ENCODE measurements at regions not wholly inside any gene's neighbourhood (a gene's known extent, or its start where the extent isn't known, plus 50 kb on each side); places are given as distances from the start of the nearest gene placed in this dataset.
A peak's percentile ranks its signal among the peaks of the same experiment; 100 is the strongest.

DNA sequence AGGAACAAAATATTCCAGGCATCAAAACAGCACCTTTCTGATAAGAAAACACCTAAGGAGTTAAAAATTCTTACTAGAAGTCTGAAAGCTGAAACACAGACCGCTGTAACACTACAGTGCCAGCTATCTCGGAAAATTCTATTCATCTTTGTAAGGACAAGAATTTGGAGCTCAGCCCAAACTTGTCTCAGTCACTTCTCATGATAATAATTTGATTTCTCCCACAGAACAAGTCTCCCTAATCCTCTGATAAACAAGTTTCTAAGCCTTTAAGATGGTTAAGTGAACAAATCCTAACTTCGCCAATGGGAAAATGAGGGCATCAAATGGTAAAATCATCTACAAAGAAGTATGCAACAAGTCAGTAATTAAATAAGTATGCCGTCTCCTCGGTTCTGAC, 59.9 kb downstream of the SIPA1L2 start:
- Histone ChIP-seq H4K8ac (ENCODE audit: low read depth in 2 of 2, low read length in 2 of 2) (no peak overlapping the region), H2BK20ac (ENCODE audit: low read depth, low read length) (no peak overlapping the region), H3K4ac (ENCODE audit: low read depth, low read length) (no peak overlapping the region), H2BK5ac (ENCODE audit: low read depth, low read length, poor library complexity, severe bottlenecking) (no peak overlapping the region), H2BK15ac (ENCODE audit: low read depth, low read length) (no peak overlapping the region), H3K9me1 (ENCODE audit: insufficient read depth, low read length) (peaks cover 3% of the 10 kb centered on the region; the same call in 1 of the 2 replicates), H3K36me3 (ENCODE audit: control insufficient read depth, insufficient read depth, low read length) (peaks cover 1% of the 10 kb centered on the region; the same call in 1 of the 2 replicates), H3K4me1 (ENCODE audit: control insufficient read depth, insufficient read depth, low read length) (peaks cover 4% of the 10 kb centered on the region), H3K23ac (ENCODE audit: low read depth, low read length) (no peak overlapping the region), H3K14ac (replicated peaks; ENCODE audit: low read depth, low read length) (no peak overlapping the region), H2AK5ac (ENCODE audit: low read depth, low read length) (no peak overlapping the region), H3K27me3 (ENCODE audit: control insufficient read depth, insufficient read depth, low read length) (no peaks in the 10 kb centered on the region), H3K79me1 (ENCODE audit: low read depth in 1 of 2, low read length in 2 of 2) (peaks cover 0 to 22% of the 10 kb centered on the region in 2 experiments; a peak in 1 of 4 replicates), H3K18ac (ENCODE audit: low read depth, low read length) (no peak overlapping the region), H3K9me3 (ENCODE audit: control insufficient read depth, insufficient read depth, low read length) (no peaks in the 10 kb centered on the region), H2AK9ac (replicated peaks; ENCODE audit: low read depth, low read length, poor library complexity) (no peak overlapping the region), H3K27ac (ENCODE audit: insufficient read depth, low read length) (no peak overlapping the region), H3K4me3 (ENCODE audit: insufficient read depth, low read depth, low read length) (no peak overlapping the region), H3K56ac (ENCODE audit: extremely low read depth, insufficient read depth, low read length) (no peak overlapping the region), H2BK120ac (ENCODE audit: low read depth, low read length) (no peak overlapping the region), H4K91ac (ENCODE audit: insufficient read depth, low read depth, low read length) (no peak overlapping the region), H4K20me1 (ENCODE audit: insufficient read depth, low read length) (no peaks in the 10 kb centered on the region), H2AFZ (replicated peaks; ENCODE audit: low read length, poor library complexity) (no peak overlapping the region), H3K9ac (ENCODE audit: low read depth, low read length) (no peak overlapping the region), H4K5ac (ENCODE audit: low read depth, low read length) (no peak overlapping the region), H3K4me2 (ENCODE audit: low read depth, low read length) (no peak overlapping the region)
- intact Hi-C loops (cut with micrococcal nuclease), result no loop called here
- dilution Hi-C loops (cut with HindIII; ENCODE audit: low sequenced_read_pairs, unreplicated experiment), result no loop called here
- BruUV-seq (replicated peaks), result no TSS peak
- CTCF ChIA-PET, result interaction anchor here (1.2 kb wide), 1 partner anchor 21 kb away, joined by 3 read pairs; no protein-coding TSS in a partner anchor
- no peak for TF ChIP-seq MXI1 (IDR thresholded peaks at IDR 0.05; ENCODE audit: borderline replicate concordance, low read depth, low read length)
- TF ChIP-seq BHLHE40 (IDR thresholded peaks at IDR 0.05; ENCODE audit: low read depth, low read length), result no peak
- TF ChIP-seq MAZ (IDR thresholded peaks at IDR 0.05; ENCODE audit: borderline replicate concordance, low read depth, low read length), result no peak
- TF ChIP-seq SMC3 (IDR thresholded peaks at IDR 0.05; ENCODE audit: low read depth, low read length), result no peak
- TF ChIP-seq USF2 (IDR thresholded peaks at IDR 0.05; ENCODE audit: low read depth, low read length), result no peak
- no peak for TF ChIP-seq CEBPB (IDR thresholded peaks at IDR 0.05; ENCODE audit: low read depth, low read length)
- no peak for TF ChIP-seq MAFK (IDR thresholded peaks at IDR 0.05; ENCODE audit: low read depth, low read length)
- no peak for TF ChIP-seq CHD1 (IDR thresholded peaks at IDR 0.05; ENCODE audit: low read depth, low read length)
- TF ChIP-seq FOS (IDR thresholded peaks at IDR 0.05; ENCODE audit: low read depth, low read length), result no peak
- TF ChIP-seq RCOR1 (IDR thresholded peaks at IDR 0.05; ENCODE audit: insufficient replicate concordance, low read length), result no peak
- TF ChIP-seq, protein P1, sequence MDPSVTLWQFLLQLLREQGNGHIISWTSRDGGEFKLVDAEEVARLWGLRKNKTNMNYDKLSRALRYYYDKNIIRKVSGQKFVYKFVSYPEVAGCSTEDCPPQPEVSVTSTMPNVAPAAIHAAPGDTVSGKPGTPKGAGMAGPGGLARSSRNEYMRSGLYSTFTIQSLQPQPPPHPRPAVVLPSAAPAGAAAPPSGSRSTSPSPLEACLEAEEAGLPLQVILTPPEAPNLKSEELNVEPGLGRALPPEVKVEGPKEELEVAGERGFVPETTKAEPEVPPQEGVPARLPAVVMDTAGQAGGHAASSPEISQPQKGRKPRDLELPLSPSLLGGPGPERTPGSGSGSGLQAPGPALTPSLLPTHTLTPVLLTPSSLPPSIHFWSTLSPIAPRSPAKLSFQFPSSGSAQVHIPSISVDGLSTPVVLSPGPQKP (IDR thresholded peaks at IDR 0.05; ENCODE audit: borderline replicate concordance, low read depth, low read length), result no peak
- TF ChIP-seq RAD21 (IDR thresholded peaks at IDR 0.05; ENCODE audit: low read length), result no peak
- TF ChIP-seq, protein P2, sequence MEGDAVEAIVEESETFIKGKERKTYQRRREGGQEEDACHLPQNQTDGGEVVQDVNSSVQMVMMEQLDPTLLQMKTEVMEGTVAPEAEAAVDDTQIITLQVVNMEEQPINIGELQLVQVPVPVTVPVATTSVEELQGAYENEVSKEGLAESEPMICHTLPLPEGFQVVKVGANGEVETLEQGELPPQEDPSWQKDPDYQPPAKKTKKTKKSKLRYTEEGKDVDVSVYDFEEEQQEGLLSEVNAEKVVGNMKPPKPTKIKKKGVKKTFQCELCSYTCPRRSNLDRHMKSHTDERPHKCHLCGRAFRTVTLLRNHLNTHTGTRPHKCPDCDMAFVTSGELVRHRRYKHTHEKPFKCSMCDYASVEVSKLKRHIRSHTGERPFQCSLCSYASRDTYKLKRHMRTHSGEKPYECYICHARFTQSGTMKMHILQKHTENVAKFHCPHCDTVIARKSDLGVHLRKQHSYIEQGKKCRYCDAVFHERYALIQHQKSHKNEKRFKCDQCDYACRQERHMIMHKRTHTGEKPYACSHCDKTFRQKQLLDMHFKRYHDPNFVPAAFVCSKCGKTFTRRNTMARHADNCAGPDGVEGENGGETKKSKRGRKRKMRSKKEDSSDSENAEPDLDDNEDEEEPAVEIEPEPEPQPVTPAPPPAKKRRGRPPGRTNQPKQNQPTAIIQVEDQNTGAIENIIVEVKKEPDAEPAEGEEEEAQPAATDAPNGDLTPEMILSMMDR (conservative IDR thresholded peaks at IDR 0.05; ENCODE audit: low read depth, low read length), result no peak
- no peak for TF ChIP-seq NFE2L2 (IDR thresholded peaks at IDR 0.05; ENCODE audit: low read depth, low read length)
- no peak for TF ChIP-seq POLR2A (IDR thresholded peaks at IDR 0.05; ENCODE audit: low read depth, low read length)
- no peak for TF ChIP-seq RFX5 (IDR thresholded peaks at IDR 0.05; ENCODE audit: low read depth, low read length)
- no peak for ATAC-seq (ENCODE audit: low read depth)
- POLR2A ChIA-PET (ENCODE audit: unreplicated experiment), result no interaction called here
- DNase-seq, result peak; percentile 22
- no CpG with 5 or more reads among the region's 5 CpGs for WGBS, 2 experiments (ENCODE audit: extremely low coverage in 2 of 2, insufficient read length in 1 of 2)
- in situ Hi-C loops (cut with MboI; ENCODE audit: low sequenced_read_pairs), result no loop called here

Measured in IMR-90 (cell line).